ENCODE measurements at regions not wholly inside any gene's neighbourhood (a gene's known extent, or its start where the extent isn't known, plus 50 kb on each side); places are given as distances from the start of the nearest gene placed in this dataset.

DNA sequence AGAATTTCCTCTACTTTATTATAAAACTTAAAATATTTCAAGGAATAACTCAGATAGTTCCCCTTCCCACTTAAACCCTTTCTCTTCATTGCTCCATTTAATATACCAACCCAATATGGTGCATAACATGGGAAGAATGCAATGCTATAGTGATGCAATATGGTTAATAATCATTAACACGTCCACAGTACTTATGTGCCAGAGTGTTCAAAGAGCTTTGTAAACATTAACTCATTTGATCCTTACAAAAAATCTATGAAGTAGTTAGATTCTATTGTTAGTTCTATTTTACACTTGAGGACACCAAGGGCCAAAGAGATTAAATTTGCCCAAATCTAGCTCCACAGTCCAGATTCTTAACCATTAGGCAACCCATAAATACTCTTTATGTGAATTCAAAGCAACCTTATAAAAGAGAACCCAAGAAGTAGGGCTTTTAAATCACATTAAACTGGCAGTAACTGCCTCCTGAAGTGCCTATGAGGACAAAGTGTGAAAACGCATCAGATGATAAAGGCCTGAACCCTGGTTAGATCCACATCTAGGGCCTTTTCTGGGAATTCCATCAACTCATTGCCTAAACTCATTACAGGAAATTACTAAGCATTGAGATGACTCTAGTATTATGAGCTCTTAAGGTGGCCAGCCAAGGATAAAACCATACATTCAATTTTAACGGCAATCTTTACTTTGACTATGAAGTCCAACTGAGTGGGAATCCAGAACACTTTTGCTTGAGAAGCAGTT is 94.3 kb downstream of the AREG start:
- H3K27ac ChIP-seq, result no peak overlapping the region
- WGBS, 2 donors, result 79 to 89% methylated on average over 3 of the region's 3 CpGs
- H3K9me3 ChIP-seq, result no peaks in the 10 kb centered on the region
- no peaks in the 10 kb centered on the region for H3K4me1 ChIP-seq
- H3K36me3 ChIP-seq, result no peaks in the 10 kb centered on the region
- no peak for DNase-seq
- no peak overlapping the region for H3K4me3 ChIP-seq (replicated peaks in 1 of 3)
- TF ChIP-seq, protein P1, sequence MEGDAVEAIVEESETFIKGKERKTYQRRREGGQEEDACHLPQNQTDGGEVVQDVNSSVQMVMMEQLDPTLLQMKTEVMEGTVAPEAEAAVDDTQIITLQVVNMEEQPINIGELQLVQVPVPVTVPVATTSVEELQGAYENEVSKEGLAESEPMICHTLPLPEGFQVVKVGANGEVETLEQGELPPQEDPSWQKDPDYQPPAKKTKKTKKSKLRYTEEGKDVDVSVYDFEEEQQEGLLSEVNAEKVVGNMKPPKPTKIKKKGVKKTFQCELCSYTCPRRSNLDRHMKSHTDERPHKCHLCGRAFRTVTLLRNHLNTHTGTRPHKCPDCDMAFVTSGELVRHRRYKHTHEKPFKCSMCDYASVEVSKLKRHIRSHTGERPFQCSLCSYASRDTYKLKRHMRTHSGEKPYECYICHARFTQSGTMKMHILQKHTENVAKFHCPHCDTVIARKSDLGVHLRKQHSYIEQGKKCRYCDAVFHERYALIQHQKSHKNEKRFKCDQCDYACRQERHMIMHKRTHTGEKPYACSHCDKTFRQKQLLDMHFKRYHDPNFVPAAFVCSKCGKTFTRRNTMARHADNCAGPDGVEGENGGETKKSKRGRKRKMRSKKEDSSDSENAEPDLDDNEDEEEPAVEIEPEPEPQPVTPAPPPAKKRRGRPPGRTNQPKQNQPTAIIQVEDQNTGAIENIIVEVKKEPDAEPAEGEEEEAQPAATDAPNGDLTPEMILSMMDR (IDR thresholded peaks at IDR 0.05), result no peak
- TF ChIP-seq POLR2A (IDR thresholded peaks at IDR 0.05), result no peak
- H3K27me3 ChIP-seq, result no peaks in the 10 kb centered on the region
- intact Hi-C loops (cut with DNase I), result no loop called here

DNA sequence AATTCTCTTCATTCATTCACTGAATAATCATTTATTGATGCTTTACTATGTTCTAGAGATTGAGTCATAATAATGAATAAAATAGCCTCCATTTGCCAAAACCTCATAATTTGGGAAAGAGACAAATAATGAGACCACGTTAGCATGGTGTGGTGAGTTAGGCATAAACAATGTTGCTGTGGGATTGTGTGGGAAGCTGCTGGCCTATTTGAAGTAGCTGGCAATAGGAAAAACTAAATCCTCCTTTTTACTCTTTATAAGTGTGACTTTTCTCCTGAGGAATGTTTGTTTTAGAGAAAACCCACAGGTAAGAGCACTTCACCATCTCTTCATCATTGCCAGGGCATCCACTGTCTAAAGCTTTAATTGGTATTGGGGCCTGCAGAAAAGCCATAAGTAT is 95.3 kb downstream of the AREG start:
- TF ChIP-seq POLR2A (IDR thresholded peaks at IDR 0.05), result no peak
- TF ChIP-seq, protein P1 (IDR thresholded peaks at IDR 0.05), result no peak
- no peak for DNase-seq
- Histone ChIP-seq H3K4me3 (replicated peaks in 1 of 3) (no peak overlapping the region), H3K36me3 (no peaks in the 10 kb centered on the region), H3K4me1 (no peaks in the 10 kb centered on the region), H3K9me3 (no peaks in the 10 kb centered on the region), H3K27me3 (no peaks in the 10 kb centered on the region), H3K27ac (no peak overlapping the region)
- intact Hi-C loops (cut with DNase I), result no loop called here
- WGBS, 2 donors, result 66 to 71% methylated on average over 1 of the region's 1 CpG

DNA sequence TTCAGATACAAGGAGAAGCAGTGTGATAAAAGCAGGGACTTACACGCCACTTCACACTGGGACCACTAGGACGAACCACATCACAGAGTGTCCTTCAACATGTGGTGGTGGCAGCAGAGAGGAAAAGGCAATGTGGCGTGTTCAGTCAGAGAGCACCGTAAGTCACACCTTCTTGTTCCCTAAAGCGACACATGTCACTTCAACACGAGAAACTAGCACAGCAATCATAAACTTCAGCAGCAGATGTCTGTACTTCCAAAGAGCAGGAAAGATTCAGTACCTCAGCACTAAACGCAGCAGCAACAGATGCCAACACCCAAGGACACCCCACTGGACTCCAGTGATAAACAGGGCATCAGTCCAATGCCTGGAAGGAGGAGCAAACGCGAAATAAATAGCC is 96.7 kb downstream of the AREG start:
- H3K4me1 ChIP-seq, result no peaks in the 10 kb centered on the region
- TF ChIP-seq, protein P1 (IDR thresholded peaks at IDR 0.05), result no peak
- no peak for TF ChIP-seq POLR2A (IDR thresholded peaks at IDR 0.05)
- H3K9me3 ChIP-seq, result no peaks in the 10 kb centered on the region
- DNase-seq, result no peak
- H3K36me3 ChIP-seq, result no peaks in the 10 kb centered on the region
- H3K27me3 ChIP-seq, result no peaks in the 10 kb centered on the region
- WGBS, 2 donors, result 85 to 89% methylated on average over 9 of the region's 9 CpGs
- intact Hi-C loops (cut with DNase I), result no loop called here
- no peak overlapping the region for H3K27ac ChIP-seq
- H3K4me3 ChIP-seq (replicated peaks in 1 of 3), result no peak overlapping the region

DNA sequence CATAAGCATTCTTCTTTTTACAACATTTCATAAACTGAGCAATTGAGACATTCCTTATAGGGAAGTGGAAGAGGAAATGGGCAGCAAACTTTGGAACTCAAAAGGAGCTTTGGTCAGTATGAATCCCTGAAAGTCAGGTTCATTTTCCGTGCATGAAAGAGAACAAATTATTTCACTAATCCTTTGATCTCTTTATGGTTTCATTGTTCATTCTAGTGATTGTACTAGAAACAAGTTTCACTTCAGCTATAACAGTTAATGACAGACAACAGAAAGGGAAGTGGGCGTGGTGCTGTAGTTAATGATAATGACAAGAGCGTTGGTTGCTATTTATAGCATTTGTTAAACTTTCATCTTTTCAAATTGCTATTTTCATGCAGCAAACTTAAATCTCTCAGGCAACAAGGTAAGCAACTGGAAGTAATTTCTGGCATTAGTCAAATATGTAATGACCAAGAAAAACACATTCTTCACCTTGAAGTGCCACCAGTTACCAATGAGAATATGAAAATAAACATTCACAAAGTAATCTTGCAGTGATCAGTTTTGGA is 98.4 kb downstream of the AREG start:
- WGBS, 2 donors, result 61 to 75% methylated on average over 3 of the region's 3 CpGs
- no peaks in the 10 kb centered on the region for H3K36me3 ChIP-seq
- no peak for DNase-seq
- H3K4me1 ChIP-seq, result no peaks in the 10 kb centered on the region
- no peak overlapping the region for H3K4me3 ChIP-seq (replicated peaks in 1 of 3)
- H3K27me3 ChIP-seq, result no peaks in the 10 kb centered on the region
- no peak overlapping the region for H3K27ac ChIP-seq
- no peak for TF ChIP-seq POLR2A (IDR thresholded peaks at IDR 0.05)
- TF ChIP-seq, protein P1 (IDR thresholded peaks at IDR 0.05), result no peak
- H3K9me3 ChIP-seq, result no peaks in the 10 kb centered on the region
- intact Hi-C loops (cut with DNase I), result no loop called here

DNA sequence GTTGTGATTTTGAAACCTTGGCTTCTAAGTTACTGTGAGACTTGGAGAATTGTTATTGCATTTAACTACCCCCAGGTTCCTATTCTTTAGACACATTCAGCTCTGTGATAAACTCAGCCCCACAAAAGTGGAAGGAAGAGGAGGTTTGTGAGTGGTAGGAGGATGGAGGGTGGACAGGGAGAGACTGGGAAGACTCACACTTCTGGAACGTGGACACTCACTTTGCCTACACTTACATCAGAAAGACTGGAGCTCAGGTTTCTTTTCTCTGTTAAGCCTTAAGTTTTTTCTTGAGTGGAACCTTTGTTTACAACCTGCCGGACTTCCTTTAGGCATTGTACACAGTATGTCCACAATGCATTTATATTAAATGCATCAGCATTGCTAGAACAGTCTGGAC is 99.0 kb downstream of the AREG start:
- intact Hi-C loops (cut with DNase I), result no loop called here
- TF ChIP-seq, protein P1 (IDR thresholded peaks at IDR 0.05), result no peak
- no peak for TF ChIP-seq POLR2A (IDR thresholded peaks at IDR 0.05)
- DNase-seq, result no peak
- no peak overlapping the region for H3K27ac ChIP-seq
- no peaks in the 10 kb centered on the region for H3K9me3 ChIP-seq
- no peak overlapping the region for H3K4me3 ChIP-seq (replicated peaks in 1 of 3)
- WGBS, 2 donors, result 62 to 78% methylated on average over 2 of the region's 2 CpGs
- H3K4me1 ChIP-seq, result no peaks in the 10 kb centered on the region
- H3K36me3 ChIP-seq, result no peaks in the 10 kb centered on the region
- no peaks in the 10 kb centered on the region for H3K27me3 ChIP-seq
